ENCODE measurements at regions not wholly inside any gene's neighbourhood (a gene's known extent, or its start where the extent isn't known, plus 50 kb on each side); places are given as distances from the start of the nearest gene placed in this dataset.

DNA sequence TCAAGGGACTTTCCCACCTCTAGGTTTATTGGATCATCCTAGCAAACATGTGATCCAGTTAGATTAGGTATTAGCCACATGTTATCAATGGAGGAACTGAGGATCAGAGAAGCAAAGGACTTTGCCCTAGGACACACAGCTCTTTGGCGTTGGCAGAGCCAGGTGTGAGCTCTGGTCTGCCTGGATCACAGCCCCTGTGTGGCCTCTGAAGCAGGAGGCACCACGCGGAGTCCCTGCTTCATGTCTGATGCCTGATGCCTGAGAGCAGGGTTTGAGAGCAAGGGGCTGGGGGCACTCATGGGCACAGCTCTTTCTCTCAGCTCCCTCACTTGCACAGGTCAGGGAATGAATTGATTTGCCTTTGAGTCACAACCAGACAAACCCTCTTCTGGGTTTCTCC lies 64.7 kb upstream of the CTBP2 start:
- no peak for TF ChIP-seq SUZ12 (IDR thresholded peaks at IDR 0.05)
- TF ChIP-seq PKNOX1 (IDR thresholded peaks at IDR 0.05), result no peak
- TF ChIP-seq FOXA1 (IDR thresholded peaks at IDR 0.05), result no peak
